Left renal cortex interstitium (tissue), 4 donors: ENCODE measurements at regions not wholly inside any gene's neighbourhood (a gene's known extent, or its start where the extent isn't known, plus 50 kb on each side); places are given as distances from the start of the nearest gene placed in this dataset.

Source experiments
- DNase-seq, 4 donors: peaks; one replicate each; pipeline ENCODE4 v3.0.0-alpha.2; 2013; ENCODE audit warnings: low read depth in 4 of 4, low spot score in 2 of 4, missing footprints in 1 of 4

GRCh38 chr3:150179330-150179729, 208.6 kb upstream of the PFN2 start:
- DNase-seq = no peak

GRCh38 chr3:150177673-150178381, 207.1 kb upstream of the PFN2 start:
- DNase-seq = no peak

- DNase-seq = no peak
These were observed 203.5 kb upstream of the PFN2 start for GRCh38 chr3:150174179-150174578.

- no peak for DNase-seq
These were observed 201.7 kb upstream of the PFN2 start for GRCh38 chr3:150172356-150172755.

GRCh38 chr3:150170852-150171520, 200.3 kb upstream of the PFN2 start:
- DNase-seq = no peak

GRCh38 chr3:150169330-150169940, 198.7 kb upstream of the PFN2 start:
- DNase-seq = no peak

GRCh38 chr3:150168698-150169097, 198.0 kb upstream of the PFN2 start:
- no peak for DNase-seq

GRCh38 chr3:150165396-150166094, 194.8 kb upstream of the PFN2 start:
- DNase-seq = no peak

- no peak for DNase-seq
These were observed 190.3 kb upstream of the PFN2 start for GRCh38 chr3:150161011-150161410.

GRCh38 chr3:150158943-150159625, 188.4 kb upstream of the PFN2 start:
- DNase-seq = no peak

- no peak for DNase-seq
These were observed 181.9 kb upstream of the PFN2 start for GRCh38 chr3:150152567-150152966.

- no peak for DNase-seq
These were observed 179.9 kb upstream of the PFN2 start for GRCh38 chr3:150150633-150151032.

- no peak for DNase-seq
These were observed 179.0 kb upstream of the PFN2 start for GRCh38 chr3:150149651-150150051.

- DNase-seq = no peak
These were observed 177.5 kb upstream of the PFN2 start for GRCh38 chr3:150148227-150148626.

- DNase-seq = no peak
These were observed 177.1 kb upstream of the PFN2 start for GRCh38 chr3:150147776-150148175.

- DNase-seq = no peak
These were observed 176.5 kb upstream of the PFN2 start for GRCh38 chr3:150146991-150147761.

- no peak for DNase-seq
These were observed 175.0 kb upstream of the PFN2 start for GRCh38 chr3:150145659-150146058.

GRCh38 chr3:150144191-150144708, 173.6 kb upstream of the PFN2 start:
- no peak for DNase-seq

- no peak for DNase-seq
These were observed 172.2 kb upstream of the PFN2 start for GRCh38 chr3:150142936-150143335.

GRCh38 chr3:150141790-150142326, 171.2 kb upstream of the PFN2 start:
- DNase-seq = no peak
